Kidney (tissue), 13 donors: ENCODE measurements at regions not wholly inside any gene's neighbourhood (a gene's known extent, or its start where the extent isn't known, plus 50 kb on each side); places are given as distances from the start of the nearest gene placed in this dataset.

Experiments
- DNase-seq, 5 donors: peaks; one replicate each; pipeline ENCODE4 v3.0.0-alpha.2; 2013 to 2020
- FAIRE-seq: peaks from 2 replicates; lab custom pipeline; 2012; peaks lifted over from hg19 to GRCh38; lab: Jason Lieb, UNC
- H3K27ac ChIP-seq, 2 donors: one replicate each; pipeline ENCODE4 v1.7.0; 2013; ENCODE audit warnings: low read depth in 2 of 2, low read length in 2 of 2, inconsistent platforms in 1 of 2
- H3K27me3 ChIP-seq: one replicate; pipeline ENCODE4 v1.7.1; 2013; ENCODE audit warnings: low read length, inconsistent platforms; ENCODE audit not compliant: control insufficient read depth, insufficient read depth
- H3K36me3 ChIP-seq, 3 donors: one replicate each; pipeline versions ENCODE4 v1.7.0 to v1.7.1; 2013; ENCODE audit warnings: low read length in 3 of 3, control low read depth in 1 of 3, inconsistent platforms in 1 of 3; ENCODE audit not compliant: insufficient read depth in 3 of 3, control insufficient read depth in 2 of 3
- H3K4me1 ChIP-seq, 3 donors: one replicate each; pipeline versions ENCODE4 v1.7.0 to v1.7.1; 2013; ENCODE audit warnings: low read length in 3 of 3, inconsistent platforms in 1 of 3, low read depth in 1 of 3; ENCODE audit not compliant: control insufficient read depth in 2 of 3, insufficient read depth in 2 of 3
- H3K4me3 ChIP-seq, 3 donors: one replicate each; pipeline versions ENCODE4 v1.7.0 to v1.8.1; 2013; ENCODE audit warnings: low read length in 3 of 3, control low read depth in 1 of 3, inconsistent platforms in 1 of 3
- H3K9ac ChIP-seq, 3 donors: one replicate each; pipeline versions ENCODE4 v1.7.0 to v1.7.1; 2013; ENCODE audit warnings: low read length in 3 of 3, control low read depth in 1 of 3, inconsistent platforms in 1 of 3
- H3K9me3 ChIP-seq, 3 donors: one replicate each; pipeline versions ENCODE4 v1.7.0 to v1.7.1; 2013; ENCODE audit warnings: low read length in 3 of 3, control low read depth in 1 of 3, inconsistent platforms in 1 of 3; ENCODE audit not compliant: control insufficient read depth in 2 of 3, insufficient read depth in 1 of 3
- intact Hi-C: fragments of 100-400 bp; cut with DNase I; formaldehyde crosslinking; loops from one replicate; pipeline ENCODE4 v1.11.1; 2022
- TF ChIP-seq, protein P1 (sequence below): IDR thresholded peaks from 3 replicates; pipeline ENCODE4 v1.5.1; 2012; ENCODE audit warnings: mild to moderate bottlenecking, moderate library complexity, borderline replicate concordance; ENCODE audit not compliant: insufficient read depth; ENCODE audit errors: extremely low read depth
- donor health status: control.
- donor health status: control.
- donor health status: control.
- donor health status: control.
- donor health status: control.
- donor health status: DM: yes; HTN: yes; CAD: no.
- donor health status: Normal renal cell carcinoma (clear cell type).

DNA sequence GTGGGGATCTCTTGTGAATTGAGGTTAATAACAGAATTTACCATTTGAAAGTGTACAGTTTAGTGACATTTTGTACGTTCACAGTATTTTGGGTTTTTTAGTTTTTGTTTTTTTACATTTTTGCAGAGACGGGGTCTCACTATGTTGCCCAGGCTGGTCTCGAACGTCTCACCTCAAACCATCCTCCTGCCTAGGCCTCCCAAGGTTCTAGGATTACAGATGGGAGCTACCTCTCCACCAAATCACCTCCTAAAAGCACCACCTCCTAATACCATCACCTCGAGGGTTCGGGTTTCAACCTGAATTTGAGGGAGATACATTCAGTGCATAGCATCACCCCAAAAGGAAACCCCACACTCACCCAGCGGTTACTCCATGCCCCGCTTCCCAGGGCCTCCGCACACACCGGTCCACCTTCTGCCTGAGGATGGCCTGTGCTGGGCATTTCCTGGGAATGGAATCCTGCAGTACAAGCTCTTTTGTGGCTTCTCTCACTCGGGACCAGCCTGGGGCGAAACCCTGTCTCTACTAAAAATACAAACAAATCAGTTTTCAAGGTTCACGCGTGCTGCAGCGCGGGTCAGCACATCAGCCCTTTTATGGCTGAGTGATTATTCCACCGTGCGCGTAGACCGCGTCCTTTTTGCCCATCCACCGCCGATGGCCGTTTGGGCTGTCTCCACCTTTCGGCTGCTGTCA lies 182.7 kb upstream of the CIBAR2 start:
- Histone ChIP-seq H3K27ac (no peak overlapping the region), H3K36me3 (no peaks in the 10 kb centered on the region), H3K9ac (no peak overlapping the region), H3K4me1 (peaks cover 0 to 8% (median 3%) of the 10 kb centered on the region in 3 donors), H3K4me3 (no peak overlapping the region), H3K27me3 (no peaks in the 10 kb centered on the region), H3K9me3 (no peaks in the 10 kb centered on the region)
- TF ChIP-seq, protein P1, sequence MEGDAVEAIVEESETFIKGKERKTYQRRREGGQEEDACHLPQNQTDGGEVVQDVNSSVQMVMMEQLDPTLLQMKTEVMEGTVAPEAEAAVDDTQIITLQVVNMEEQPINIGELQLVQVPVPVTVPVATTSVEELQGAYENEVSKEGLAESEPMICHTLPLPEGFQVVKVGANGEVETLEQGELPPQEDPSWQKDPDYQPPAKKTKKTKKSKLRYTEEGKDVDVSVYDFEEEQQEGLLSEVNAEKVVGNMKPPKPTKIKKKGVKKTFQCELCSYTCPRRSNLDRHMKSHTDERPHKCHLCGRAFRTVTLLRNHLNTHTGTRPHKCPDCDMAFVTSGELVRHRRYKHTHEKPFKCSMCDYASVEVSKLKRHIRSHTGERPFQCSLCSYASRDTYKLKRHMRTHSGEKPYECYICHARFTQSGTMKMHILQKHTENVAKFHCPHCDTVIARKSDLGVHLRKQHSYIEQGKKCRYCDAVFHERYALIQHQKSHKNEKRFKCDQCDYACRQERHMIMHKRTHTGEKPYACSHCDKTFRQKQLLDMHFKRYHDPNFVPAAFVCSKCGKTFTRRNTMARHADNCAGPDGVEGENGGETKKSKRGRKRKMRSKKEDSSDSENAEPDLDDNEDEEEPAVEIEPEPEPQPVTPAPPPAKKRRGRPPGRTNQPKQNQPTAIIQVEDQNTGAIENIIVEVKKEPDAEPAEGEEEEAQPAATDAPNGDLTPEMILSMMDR: no peak
- no peak for FAIRE-seq
- intact Hi-C loops: no loop called here
- no peak for DNase-seq

DNA sequence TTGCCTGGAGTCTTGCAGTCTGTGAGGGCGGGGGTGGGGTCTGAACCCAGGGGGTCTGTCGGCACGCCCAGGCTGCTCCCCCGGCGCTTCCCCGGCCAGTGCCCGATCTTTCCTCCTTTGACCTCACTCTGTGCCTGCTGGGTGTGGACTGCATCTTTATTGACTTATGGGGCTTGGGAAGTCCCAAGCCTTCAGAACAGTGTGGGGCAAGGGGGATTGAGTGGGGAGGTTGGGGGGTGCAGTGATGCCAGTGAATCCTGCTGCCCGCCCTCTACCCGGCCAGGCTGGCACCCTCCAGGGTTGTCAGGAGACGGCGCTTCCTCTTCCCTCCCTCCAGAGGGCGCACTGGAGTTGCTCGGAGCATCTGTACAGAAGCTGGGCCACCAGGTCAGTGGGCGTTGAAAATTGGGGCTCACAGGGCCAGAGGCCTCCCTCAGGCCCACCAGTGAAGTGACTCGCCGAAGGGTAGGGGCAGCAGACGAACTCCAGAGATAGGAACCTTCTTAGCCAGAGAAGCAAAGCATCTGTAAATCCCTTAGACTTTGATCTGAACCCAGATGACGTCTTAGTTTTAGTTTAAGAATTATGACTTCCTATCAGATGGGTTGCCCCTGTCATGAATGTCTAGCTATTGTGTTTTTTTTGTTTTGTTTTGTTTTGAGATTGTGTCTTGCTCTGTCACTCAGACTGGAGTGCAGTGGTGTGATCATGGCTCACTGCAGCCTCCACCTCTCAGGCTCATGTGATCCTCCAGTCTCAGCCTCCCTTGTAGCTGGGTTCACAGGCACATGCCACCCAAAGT lies 184.8 kb upstream of the CIBAR2 start:
- no peak for FAIRE-seq
- peak overlapping the region in 1 of 2 donors; percentile 1 for H3K27ac ChIP-seq
- H3K27me3 ChIP-seq: no peaks in the 10 kb centered on the region
- TF ChIP-seq, protein P1: peak; percentile 44
- intact Hi-C loops: no loop called here
- H3K36me3 ChIP-seq: no peaks in the 10 kb centered on the region
- H3K9ac ChIP-seq: no peak overlapping the region
- H3K9me3 ChIP-seq: no peaks in the 10 kb centered on the region
- peak in 1 of 5 donors; percentile 51 for DNase-seq
- H3K4me1 ChIP-seq: peaks cover 0 to 8% (median 4%) of the 10 kb centered on the region in 3 donors
- no peak overlapping the region for H3K4me3 ChIP-seq

DNA sequence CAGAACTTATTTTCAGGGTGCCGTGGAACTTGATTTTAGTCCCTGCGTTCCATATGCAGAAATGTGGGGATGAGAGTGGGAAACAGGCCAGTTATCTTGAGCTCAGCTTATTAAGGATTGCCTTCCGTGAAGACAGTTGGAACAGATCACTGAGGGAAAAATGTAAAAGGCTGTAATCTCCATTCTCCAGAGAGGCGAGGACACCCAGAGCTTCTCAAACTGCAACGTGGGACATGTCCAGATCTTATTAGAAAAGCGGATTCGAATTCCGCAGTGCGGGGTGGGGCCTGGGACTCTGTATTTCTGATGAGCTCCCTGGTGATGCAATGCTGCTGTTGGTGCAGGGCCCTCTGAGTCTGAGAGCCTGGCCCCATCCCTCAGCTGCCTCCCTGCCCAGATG lies 185.6 kb upstream of the CIBAR2 start:
- peak in 1 of 5 donors; percentile 66 for DNase-seq
- H3K4me1 ChIP-seq: peaks cover 0 to 11% (median 7%) of the 10 kb centered on the region in 3 donors
- TF ChIP-seq, protein P1: no peak
- no peak overlapping the region for H3K27ac ChIP-seq
- no peaks in the 10 kb centered on the region for H3K9me3 ChIP-seq
- no peak overlapping the region for H3K4me3 ChIP-seq
- no peaks in the 10 kb centered on the region for H3K27me3 ChIP-seq
- H3K36me3 ChIP-seq: no peaks in the 10 kb centered on the region
- FAIRE-seq: no peak
- no peak overlapping the region for H3K9ac ChIP-seq
- intact Hi-C loops: no loop called here
